ENCODE measurements at regions not wholly inside any gene's neighbourhood (a gene's known extent, or its start where the extent isn't known, plus 50 kb on each side); places are given as distances from the start of the nearest gene placed in this dataset.
"Not testable (repeated sequence)": the region's sequence is repeated elsewhere in the genome, so short reads cannot be mapped to it uniquely, and the experiment has no call there.

- Mint-ChIP-seq H3K4me3 (no peak overlapping the region), H3K36me3 (no peaks in the 10 kb centered on the region), H3K4me1 (ENCODE audit: low read depth) (peaks cover 8% of the 10 kb centered on the region), H3K9me3 (ENCODE audit: low read depth) (no peaks in the 10 kb centered on the region), H3K27me3 (no peaks in the 10 kb centered on the region), H3K27ac (no peak overlapping the region)
Measured at GRCh38 chr2:186947516-186947915, 98.5 kb upstream of the ZSWIM2 start.

- Mint-ChIP-seq H3K27ac (no peak overlapping the region), H3K9me3 (ENCODE audit: low read depth) (no peaks in the 10 kb centered on the region)
Measured at GRCh38 chr2:186946896-186947467, 98.0 kb upstream of the ZSWIM2 start.

GRCh38 chr2:186941853-186942252, 92.9 kb upstream of the ZSWIM2 start:
- no peak overlapping the region for H3K4me3 Mint-ChIP-seq
- no peak overlapping the region for H3K27ac Mint-ChIP-seq
- H3K36me3 Mint-ChIP-seq = no peaks in the 10 kb centered on the region
- H3K27me3 Mint-ChIP-seq = no peaks in the 10 kb centered on the region
- no peaks in the 10 kb centered on the region for H3K4me1 Mint-ChIP-seq (ENCODE audit: low read depth)
- no peaks in the 10 kb centered on the region for H3K9me3 Mint-ChIP-seq (ENCODE audit: low read depth)

More at GRCh38 chr2:186946896-186947467, 98.0 kb upstream of the ZSWIM2 start:
- Mint-ChIP-seq H3K36me3 (no peaks in the 10 kb centered on the region), H3K27me3 (no peaks in the 10 kb centered on the region), H3K4me1 (ENCODE audit: low read depth) (peaks cover 6% of the 10 kb centered on the region), H3K4me3 (no peak overlapping the region)

GRCh38 chr2:186940463-186940862, 91.5 kb upstream of the ZSWIM2 start:
- H3K27ac Mint-ChIP-seq = no peak overlapping the region
- H3K4me3 Mint-ChIP-seq = no peak overlapping the region
- H3K36me3 Mint-ChIP-seq = no peaks in the 10 kb centered on the region
- H3K9me3 Mint-ChIP-seq (ENCODE audit: low read depth) = no peaks in the 10 kb centered on the region
- H3K27me3 Mint-ChIP-seq = no peaks in the 10 kb centered on the region
- H3K4me1 Mint-ChIP-seq (ENCODE audit: low read depth) = no peaks in the 10 kb centered on the region

GRCh38 chr2:186934420-186934819, 85.5 kb upstream of the ZSWIM2 start:
- Mint-ChIP-seq H3K4me3 (no peak overlapping the region), H3K9me3 (ENCODE audit: low read depth) (no peaks in the 10 kb centered on the region), H3K27me3 (no peaks in the 10 kb centered on the region), H3K27ac (no peak overlapping the region), H3K4me1 (ENCODE audit: low read depth) (no peaks in the 10 kb centered on the region), H3K36me3 (no peaks in the 10 kb centered on the region)

- no peaks in the 10 kb centered on the region for H3K4me1 Mint-ChIP-seq (ENCODE audit: low read depth)
- peaks cover 2% of the 10 kb centered on the region for H3K27me3 Mint-ChIP-seq
- H3K27ac Mint-ChIP-seq = no peak overlapping the region
Measured at GRCh38 chr2:186927867-186928191, 78.9 kb upstream of the ZSWIM2 start.

GRCh38 chr2:186927185-186927866, 78.4 kb upstream of the ZSWIM2 start:
- Mint-ChIP-seq H3K4me1 (ENCODE audit: low read depth) (no peaks in the 10 kb centered on the region), H3K4me3 (no peak overlapping the region), H3K36me3 (no peaks in the 10 kb centered on the region), H3K27ac (no peak overlapping the region), H3K9me3 (ENCODE audit: low read depth) (no peaks in the 10 kb centered on the region), H3K27me3 (peaks cover 2% of the 10 kb centered on the region)

More at GRCh38 chr2:186927867-186928191, 78.9 kb upstream of the ZSWIM2 start:
- Mint-ChIP-seq H3K36me3 (no peaks in the 10 kb centered on the region), H3K4me3 (no peak overlapping the region), H3K9me3 (ENCODE audit: low read depth) (no peaks in the 10 kb centered on the region)

- H3K27me3 Mint-ChIP-seq = peaks cover 2% of the 10 kb centered on the region
- no peaks in the 10 kb centered on the region for H3K9me3 Mint-ChIP-seq (ENCODE audit: low read depth)
- H3K27ac Mint-ChIP-seq = no peak overlapping the region
- no peak overlapping the region for H3K4me3 Mint-ChIP-seq
- H3K36me3 Mint-ChIP-seq = no peaks in the 10 kb centered on the region
- H3K4me1 Mint-ChIP-seq (ENCODE audit: low read depth) = no peaks in the 10 kb centered on the region
Measured at GRCh38 chr2:186925514-186925913, 76.5 kb upstream of the ZSWIM2 start.

GRCh38 chr2:186922316-186922715, 73.3 kb upstream of the ZSWIM2 start:
- H3K27me3 Mint-ChIP-seq; H3K4me1 Mint-ChIP-seq (ENCODE audit: low read depth); H3K36me3 Mint-ChIP-seq; H3K4me3 Mint-ChIP-seq; H3K27ac Mint-ChIP-seq; H3K9me3 Mint-ChIP-seq (ENCODE audit: low read depth): not testable (repeated sequence)

- no peak overlapping the region for H3K27ac Mint-ChIP-seq
- H3K9me3 Mint-ChIP-seq (ENCODE audit: low read depth) = no peaks in the 10 kb centered on the region
- no peaks in the 10 kb centered on the region for H3K36me3 Mint-ChIP-seq
- H3K4me1 Mint-ChIP-seq (ENCODE audit: low read depth) = no peaks in the 10 kb centered on the region
- H3K27me3 Mint-ChIP-seq = no peaks in the 10 kb centered on the region
- no peak overlapping the region for H3K4me3 Mint-ChIP-seq
Measured at GRCh38 chr2:186919296-186919695, 70.3 kb upstream of the ZSWIM2 start.

- no peak overlapping the region for H3K27ac Mint-ChIP-seq
- no peaks in the 10 kb centered on the region for H3K36me3 Mint-ChIP-seq
- no peaks in the 10 kb centered on the region for H3K9me3 Mint-ChIP-seq (ENCODE audit: low read depth)
- H3K4me1 Mint-ChIP-seq (ENCODE audit: low read depth) = no peaks in the 10 kb centered on the region
- no peak overlapping the region for H3K4me3 Mint-ChIP-seq
- no peaks in the 10 kb centered on the region for H3K27me3 Mint-ChIP-seq
Measured at GRCh38 chr2:186918495-186918894, 69.5 kb upstream of the ZSWIM2 start.

- H3K4me1 Mint-ChIP-seq (ENCODE audit: low read depth) = no peaks in the 10 kb centered on the region
- no peaks in the 10 kb centered on the region for H3K27me3 Mint-ChIP-seq
- no peaks in the 10 kb centered on the region for H3K36me3 Mint-ChIP-seq
- no peaks in the 10 kb centered on the region for H3K9me3 Mint-ChIP-seq (ENCODE audit: low read depth)
- no peak overlapping the region for H3K27ac Mint-ChIP-seq
- H3K4me3 Mint-ChIP-seq = no peak overlapping the region
Measured at GRCh38 chr2:186917866-186918265, 68.9 kb upstream of the ZSWIM2 start.

- Mint-ChIP-seq H3K27ac (no peak overlapping the region), H3K27me3 (peaks cover 1% of the 10 kb centered on the region), H3K9me3 (ENCODE audit: low read depth) (no peaks in the 10 kb centered on the region), H3K4me1 (ENCODE audit: low read depth) (no peaks in the 10 kb centered on the region), H3K4me3 (no peak overlapping the region), H3K36me3 (no peaks in the 10 kb centered on the region)
Measured at GRCh38 chr2:186913870-186914269, 64.9 kb upstream of the ZSWIM2 start.

- no peaks in the 10 kb centered on the region for H3K36me3 Mint-ChIP-seq
- no peaks in the 10 kb centered on the region for H3K9me3 Mint-ChIP-seq (ENCODE audit: low read depth)
- H3K4me3 Mint-ChIP-seq = no peak overlapping the region
- H3K27ac Mint-ChIP-seq = no peak overlapping the region
- peaks cover 1% of the 10 kb centered on the region for H3K27me3 Mint-ChIP-seq
- no peaks in the 10 kb centered on the region for H3K4me1 Mint-ChIP-seq (ENCODE audit: low read depth)
Measured at GRCh38 chr2:186912979-186913378, 64.0 kb upstream of the ZSWIM2 start.

GRCh38 chr2:186911551-186912085, 62.6 kb upstream of the ZSWIM2 start:
- Mint-ChIP-seq H3K4me1 (ENCODE audit: low read depth) (no peaks in the 10 kb centered on the region), H3K9me3 (ENCODE audit: low read depth) (no peaks in the 10 kb centered on the region), H3K27me3 (peaks cover 1% of the 10 kb centered on the region), H3K4me3 (no peak overlapping the region), H3K36me3 (no peaks in the 10 kb centered on the region), H3K27ac (no peak overlapping the region)

- no peak overlapping the region for H3K4me3 Mint-ChIP-seq
- no peaks in the 10 kb centered on the region for H3K36me3 Mint-ChIP-seq
- H3K4me1 Mint-ChIP-seq (ENCODE audit: low read depth) = no peaks in the 10 kb centered on the region
- H3K27ac Mint-ChIP-seq = no peak overlapping the region
- H3K27me3 Mint-ChIP-seq = peaks cover 1% of the 10 kb centered on the region
- no peaks in the 10 kb centered on the region for H3K9me3 Mint-ChIP-seq (ENCODE audit: low read depth)
Measured at GRCh38 chr2:186910996-186911395, 62.0 kb upstream of the ZSWIM2 start.

All from activated naive CD8-positive, alpha-beta T cell (primary cell).